ENCODE measurements at regions not wholly inside any gene's neighbourhood (a gene's known extent, or its start where the extent isn't known, plus 50 kb on each side); places are given as distances from the start of the nearest gene placed in this dataset.

GRCh38 chr2:234823877-234824376 lies 127.9 kb upstream of the SH3BP4 start:
- no peak for TF ChIP-seq CTCF (IDR thresholded peaks at IDR 0.05)
- intact Hi-C loops (cut with DNase I): no loop called here
- ATAC-seq (peak; percentile 73 to 93 (median 78)), DNase-seq (peak in 1 of 2 donors; percentile 40)
- Histone ChIP-seq H3K27ac (peak overlapping the region in 7 of 10 donors; percentile 3 to 62 (median 51)), H3K36me3 (no peaks in the 10 kb centered on the region), H3K4me1 (peaks cover 0 to 25% (median 0%) of the 10 kb centered on the region in 9 donors), H3K27me3 (no peaks in the 10 kb centered on the region), H3K4me3 (no peak overlapping the region), H3K9me3 (no peaks in the 10 kb centered on the region)
- WGBS, 2 donors: 40 to 52% methylated on average over 2 of the region's 2 CpGs

- no peaks in the 10 kb centered on the region for H3K27me3 ChIP-seq
- 74 to 76% methylated on average over 7 of the region's 7 CpGs for WGBS, 2 donors
- peak in 1 of 2 donors; percentile 12 for DNase-seq
- peak overlapping the region in 7 of 10 donors; percentile 3 to 62 (median 51) for H3K27ac ChIP-seq
- no peaks in the 10 kb centered on the region for H3K36me3 ChIP-seq
- intact Hi-C loops (cut with DNase I): no loop called here
- TF ChIP-seq CTCF (IDR thresholded peaks at IDR 0.05): no peak
- ATAC-seq: peak; percentile 53 to 85 (median 69)
- H3K4me1 ChIP-seq: peaks cover 0 to 25% (median 0%) of the 10 kb centered on the region in 9 donors
- no peak overlapping the region for H3K4me3 ChIP-seq
- no peaks in the 10 kb centered on the region for H3K9me3 ChIP-seq
Measured at GRCh38 chr2:234823196-234823876, 128.5 kb upstream of the SH3BP4 start.

- DNase-seq (no peak), ATAC-seq (no peak)
- Histone ChIP-seq H3K27me3 (no peaks in the 10 kb centered on the region), H3K27ac (no peak overlapping the region), H3K9me3 (no peaks in the 10 kb centered on the region), H3K36me3 (no peaks in the 10 kb centered on the region), H3K4me1 (peaks cover 0 to 29% (median 0%) of the 10 kb centered on the region in 9 donors), H3K4me3 (no peak overlapping the region)
- WGBS, 2 donors: 86 to 96% methylated on average over 1 of the region's 1 CpG
- TF ChIP-seq CTCF (IDR thresholded peaks at IDR 0.05): no peak
- intact Hi-C loops (cut with DNase I): no loop called here
Measured at GRCh38 chr2:234821946-234822475, 129.8 kb upstream of the SH3BP4 start.

GRCh38 chr2:234818937-234819336 lies 132.9 kb upstream of the SH3BP4 start:
- no peak overlapping the region for H3K4me3 ChIP-seq
- H3K27me3 ChIP-seq: no peaks in the 10 kb centered on the region
- H3K4me1 ChIP-seq: peaks cover 0 to 25% (median 5%) of the 10 kb centered on the region in 9 donors
- intact Hi-C loops (cut with DNase I): no loop called here
- no peak overlapping the region for H3K27ac ChIP-seq
- TF ChIP-seq CTCF (IDR thresholded peaks at IDR 0.05): peak in 1 of 9 donors; percentile 20
- no peaks in the 10 kb centered on the region for H3K9me3 ChIP-seq
- H3K36me3 ChIP-seq: no peaks in the 10 kb centered on the region
- 87 to 89% methylated on average over 3 of the region's 3 CpGs for WGBS, 2 donors
- no peak for ATAC-seq
- no peak for DNase-seq

Data from heart right ventricle (tissue), 16 donors.